ENCODE measurements at regions not wholly inside any gene's neighbourhood (a gene's known extent, or its start where the extent isn't known, plus 50 kb on each side); places are given as distances from the start of the nearest gene placed in this dataset.
A peak's percentile ranks its signal among the peaks of the same experiment; 100 is the strongest.

GRCh38 chr12:65637150-65637549 lies 187.1 kb upstream of the HMGA2 start:
- H2AFZ ChIP-seq (ENCODE audit: low read depth, low read length), result no peak overlapping the region
- intact Hi-C loops (cut with micrococcal nuclease) (no loop called here), dilution Hi-C loops (cut with MboI; ENCODE audit: extremely low pct_ligation_motif_present, low sequenced_read_pairs) (no loop called here)
- no peaks in the 10 kb centered on the region for H3K79me2 ChIP-seq (ENCODE audit: control insufficient read depth, insufficient read depth, low read length)
- H4K20me1 ChIP-seq (replicated peaks; ENCODE audit: control insufficient read depth, extremely low read depth, insufficient read depth, low read length), result no peaks in the 10 kb centered on the region
- H3K27ac ChIP-seq (ENCODE audit: insufficient read depth, low read depth, low read length), result peak overlapping the region; percentile 85
- no peaks in the 10 kb centered on the region for H3K36me3 ChIP-seq (ENCODE audit: control insufficient read depth in 2 of 2, extremely low read depth in 1 of 2, insufficient read depth in 2 of 2, low read length in 2 of 2)
- ChIA-PET POLR2A (interaction anchor here (1.3 kb wide), 1 partner anchor 12 kb away, joined by 9 read pairs; no protein-coding TSS in a partner anchor), CTCF (interaction anchor here (1.0 to 1.6 kb wide), 3 partner anchors 10 to 37 kb away, joined by 3 to 6 read pairs (median 3); no protein-coding TSS in a partner anchor)
- H3K9me1 ChIP-seq (replicated peaks; ENCODE audit: control insufficient read depth, extremely low read depth, insufficient read depth, low read length), result no peaks in the 10 kb centered on the region
- BruUV-seq (replicated peaks), result no TSS peak
- no peaks in the 10 kb centered on the region for H3K27me3 ChIP-seq (ENCODE audit: control insufficient read depth in 2 of 2, insufficient read depth in 2 of 2, low read length in 2 of 2)
- peaks cover 58% of the 10 kb centered on the region for H3K4me1 ChIP-seq (ENCODE audit: control insufficient read depth, extremely low read depth, insufficient read depth, low read length)
- peak overlapping the region; percentile 43 for H3K4me2 ChIP-seq (ENCODE audit: insufficient read depth, low read length)
- no peak for TF ChIP-seq FOS (IDR thresholded peaks at IDR 0.05; ENCODE audit: borderline replicate concordance, insufficient read depth, low read length)
- no peak for TF ChIP-seq MAX (IDR thresholded peaks at IDR 0.05; ENCODE audit: insufficient read depth, insufficient read length)
- TF ChIP-seq CTCF (IDR thresholded peaks at IDR 0.05; ENCODE audit: extremely low read depth in 1 of 2, insufficient read depth in 1 of 2, low read depth in 1 of 2, low read length in 2 of 2), result no peak
- FAIRE-seq (no peak), DNase-seq (ENCODE audit: low read depth, low spot score) (no peak)
- no peak overlapping the region for H3K9ac ChIP-seq (replicated peaks; ENCODE audit: extremely low read depth, insufficient read depth, low read length)
- H3K4me3 ChIP-seq (replicated peaks in 1 of 3; ENCODE audit: insufficient read depth in 1 of 3, low read depth in 1 of 3, low read length in 3 of 3), result no peak overlapping the region
- H3K9me3 ChIP-seq (replicated peaks; ENCODE audit: control insufficient read depth, insufficient read depth, low read length), result no peaks in the 10 kb centered on the region

- POLR2A ChIA-PET, result interaction anchor here (0.8 to 1.3 kb wide), 2 partner anchors 11 to 19 kb away, joined by 4 to 9 read pairs; no protein-coding TSS in a partner anchor
- intact Hi-C loops (cut with micrococcal nuclease) (no loop called here), dilution Hi-C loops (cut with MboI; ENCODE audit: extremely low pct_ligation_motif_present, low sequenced_read_pairs) (no loop called here)
- CTCF ChIA-PET, result interaction anchor here (0.8 to 1.6 kb wide), 4 partner anchors 8 to 36 kb away, joined by 3 to 6 read pairs (median 3); no protein-coding TSS in a partner anchor
- no peaks in the 10 kb centered on the region for H3K36me3 ChIP-seq (ENCODE audit: control insufficient read depth in 2 of 2, extremely low read depth in 1 of 2, insufficient read depth in 2 of 2, low read length in 2 of 2)
- no peaks in the 10 kb centered on the region for H3K9me3 ChIP-seq (replicated peaks; ENCODE audit: control insufficient read depth, insufficient read depth, low read length)
- BruUV-seq (replicated peaks), result no TSS peak
- FAIRE-seq (peak; percentile 86), DNase-seq (ENCODE audit: low read depth, low spot score) (peak; percentile 89)
- peak overlapping the region; percentile 85 for H3K27ac ChIP-seq (ENCODE audit: insufficient read depth, low read depth, low read length)
- H3K9me1 ChIP-seq (replicated peaks; ENCODE audit: control insufficient read depth, extremely low read depth, insufficient read depth, low read length), result no peaks in the 10 kb centered on the region
- no peaks in the 10 kb centered on the region for H3K27me3 ChIP-seq (ENCODE audit: control insufficient read depth in 2 of 2, insufficient read depth in 2 of 2, low read length in 2 of 2)
- TF ChIP-seq CTCF (IDR thresholded peaks at IDR 0.05; ENCODE audit: extremely low read depth in 1 of 2, insufficient read depth in 1 of 2, low read depth in 1 of 2, low read length in 2 of 2), result no peak
- TF ChIP-seq FOS (IDR thresholded peaks at IDR 0.05; ENCODE audit: borderline replicate concordance, insufficient read depth, low read length), result peak; percentile 82
- TF ChIP-seq MAX (IDR thresholded peaks at IDR 0.05; ENCODE audit: insufficient read depth, insufficient read length), result no peak
- TF ChIP-seq POLR2AphosphoS5 (IDR thresholded peaks at IDR 0.05; ENCODE audit: insufficient read depth, low read depth, low read length), result peak; percentile 58
- no peak for TF ChIP-seq EZH2 (IDR thresholded peaks at IDR 0.05; ENCODE audit: borderline replicate concordance, low read depth, low read length, severe bottlenecking)
- no peak for TF ChIP-seq MYC (IDR thresholded peaks at IDR 0.05; ENCODE audit: low read depth, low read length)
- peak; percentile 51 for TF ChIP-seq POLR2A (IDR thresholded peaks at IDR 0.05; ENCODE audit: low read depth, low read length)
- peak; percentile 70 for TF ChIP-seq JUN (IDR thresholded peaks at IDR 0.05; ENCODE audit: borderline replicate concordance, insufficient read depth, insufficient read length, low read depth)
- TF ChIP-seq GATA2 (IDR thresholded peaks at IDR 0.05; ENCODE audit: insufficient read depth, insufficient read length, low read depth, low read length), result no peak
- no peak overlapping the region for H3K4me3 ChIP-seq (replicated peaks in 1 of 3; ENCODE audit: insufficient read depth in 1 of 3, low read depth in 1 of 3, low read length in 3 of 3)
- H4K20me1 ChIP-seq (replicated peaks; ENCODE audit: control insufficient read depth, extremely low read depth, insufficient read depth, low read length), result no peaks in the 10 kb centered on the region
- peaks cover 52% of the 10 kb centered on the region for H3K4me1 ChIP-seq (ENCODE audit: control insufficient read depth, extremely low read depth, insufficient read depth, low read length)
- no peaks in the 10 kb centered on the region for H3K79me2 ChIP-seq (ENCODE audit: control insufficient read depth, insufficient read depth, low read length)
- H2AFZ ChIP-seq (ENCODE audit: low read depth, low read length), result no peak overlapping the region
- H3K4me2 ChIP-seq (ENCODE audit: insufficient read depth, low read length), result peak overlapping the region; percentile 43
- peak overlapping the region; percentile 33 for H3K9ac ChIP-seq (replicated peaks; ENCODE audit: extremely low read depth, insufficient read depth, low read length)
Observed at GRCh38 chr12:65637774-65638173, 186.5 kb upstream of the HMGA2 start.
